Fibroblast of lung (primary cell): ENCODE measurements at regions not wholly inside any gene's neighbourhood (a gene's known extent, or its start where the extent isn't known, plus 50 kb on each side); places are given as distances from the start of the nearest gene placed in this dataset.
"Not testable (repeated sequence)": the region's sequence is repeated elsewhere in the genome, so short reads cannot be mapped to it uniquely, and the experiment has no call there.

Experiments used
- DNase-seq, 2 donors: peaks; one replicate each; pipeline versions ENCODE4 v3.0.0 to v3.0.0-alpha.2; 2010; ENCODE audit warnings: low read depth in 2 of 2
- H2AFZ ChIP-seq: 2 replicates; pipeline ENCODE4 v1.5.1; 2012; ENCODE audit warnings: low read length, control low read depth, inconsistent platforms
- H3K27ac ChIP-seq: 2 replicates; pipeline ENCODE4 v1.5.1; 2011; ENCODE audit warnings: low read length, control low read depth; ENCODE audit not compliant: insufficient read depth
- H3K27me3 ChIP-seq: 2 replicates; pipeline ENCODE4 v1.5.1; 2011; ENCODE audit warnings: mild to moderate bottlenecking, low read length; ENCODE audit not compliant: control insufficient read depth, insufficient read depth
- H3K36me3 ChIP-seq: 2 replicates; pipeline ENCODE4 v1.5.1; 2011; ENCODE audit warnings: low read length; ENCODE audit not compliant: control insufficient read depth, insufficient read depth
- H3K4me1 ChIP-seq: 2 replicates; pipeline ENCODE4 v1.5.1; 2011; ENCODE audit warnings: low read length; ENCODE audit not compliant: control insufficient read depth, insufficient read depth; ENCODE audit errors: extremely low read depth
- H3K4me2 ChIP-seq: 2 replicates; pipeline ENCODE4 v1.5.1; 2011; ENCODE audit warnings: low read length, control low read depth; ENCODE audit not compliant: insufficient read depth; ENCODE audit errors: extremely low read depth
- H3K4me3 ChIP-seq, 4 experiments: fragments of 200-600 bp in 1 of 4; sonication (generic) in 1 of 4; replicated peaks in 1 of 4; 2 replicates each; pipeline ENCODE4 v1.5.1; 2011 to 2016; ENCODE audit warnings: low read length in 4 of 4, low read depth in 3 of 4, mild to moderate bottlenecking in 3 of 4, control low read depth in 2 of 4, inconsistent platforms in 1 of 4, mixed read lengths in 1 of 4; ENCODE audit not compliant: insufficient read depth in 1 of 4; ENCODE audit errors: control extremely low read depth in 1 of 4
- H3K79me2 ChIP-seq: 2 replicates; pipeline ENCODE4 v1.5.1; 2012; ENCODE audit warnings: mild to moderate bottlenecking, low read length, inconsistent platforms; ENCODE audit not compliant: control insufficient read depth, insufficient read depth
- H3K9ac ChIP-seq: 2 replicates; pipeline ENCODE4 v1.5.1; 2011; ENCODE audit warnings: mild to moderate bottlenecking, low read length, control low read depth; ENCODE audit not compliant: insufficient read depth
- H3K9me3 ChIP-seq: 2 replicates; pipeline ENCODE4 v1.5.1; 2012; ENCODE audit warnings: low read depth, low read length; ENCODE audit not compliant: control insufficient read depth, insufficient read depth
- H4K20me1 ChIP-seq: 2 replicates; pipeline ENCODE4 v1.5.1; 2011; ENCODE audit warnings: low read length; ENCODE audit not compliant: control insufficient read depth, insufficient read depth; ENCODE audit errors: extremely low read depth
- EZH2 ChIP-seq: IDR thresholded peaks from 2 replicates; pipeline ENCODE4 v1.5.1; 2012; ENCODE audit warnings: low read length, control low read depth, mild to moderate bottlenecking; ENCODE audit errors: missing control alignments
- TF ChIP-seq, protein P1 (sequence below), 2 donors: IDR thresholded peaks in 1 of 2; conservative IDR thresholded peaks in 1 of 2; 1 replicate in 1 of 2; 2 replicates in 1 of 2; pipeline ENCODE4 v1.5.1; 2011 to 2012; ENCODE audit warnings: low read length in 2 of 2, control low read depth in 1 of 2, inconsistent platforms in 1 of 2, low read depth in 1 of 2, mild to moderate bottlenecking in 1 of 2

DNA sequence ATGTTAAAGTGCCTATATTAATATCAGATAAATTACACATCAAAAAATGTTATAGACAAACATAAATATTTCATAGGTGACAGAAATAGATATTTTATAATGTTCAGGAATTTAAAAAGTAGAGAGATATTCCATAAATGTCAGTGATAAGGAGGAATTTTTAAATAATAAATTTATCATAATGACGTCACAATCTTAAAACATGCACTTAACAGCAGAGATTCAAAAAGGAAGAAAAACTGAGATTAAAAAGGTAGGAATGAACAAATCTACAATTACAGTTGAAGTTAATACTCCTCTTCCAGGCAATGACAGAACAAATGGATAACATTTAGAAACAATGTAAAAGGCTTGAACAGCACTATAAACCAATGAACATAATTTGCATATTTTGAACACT lies 345.4 kb upstream of the NOX3 start:
- no peak overlapping the region for H3K4me3 ChIP-seq
- H3K36me3 ChIP-seq, result no peaks in the 10 kb centered on the region
- no peaks in the 10 kb centered on the region for H3K4me1 ChIP-seq
- H2AFZ ChIP-seq, result no peak overlapping the region
- no peak for DNase-seq
- no peak overlapping the region for H3K4me2 ChIP-seq
- H3K9ac ChIP-seq, result no peak overlapping the region
- H3K79me2 ChIP-seq, result no peaks in the 10 kb centered on the region
- no peaks in the 10 kb centered on the region for H4K20me1 ChIP-seq
- H3K27ac ChIP-seq, result no peak overlapping the region
- TF ChIP-seq, protein P1, sequence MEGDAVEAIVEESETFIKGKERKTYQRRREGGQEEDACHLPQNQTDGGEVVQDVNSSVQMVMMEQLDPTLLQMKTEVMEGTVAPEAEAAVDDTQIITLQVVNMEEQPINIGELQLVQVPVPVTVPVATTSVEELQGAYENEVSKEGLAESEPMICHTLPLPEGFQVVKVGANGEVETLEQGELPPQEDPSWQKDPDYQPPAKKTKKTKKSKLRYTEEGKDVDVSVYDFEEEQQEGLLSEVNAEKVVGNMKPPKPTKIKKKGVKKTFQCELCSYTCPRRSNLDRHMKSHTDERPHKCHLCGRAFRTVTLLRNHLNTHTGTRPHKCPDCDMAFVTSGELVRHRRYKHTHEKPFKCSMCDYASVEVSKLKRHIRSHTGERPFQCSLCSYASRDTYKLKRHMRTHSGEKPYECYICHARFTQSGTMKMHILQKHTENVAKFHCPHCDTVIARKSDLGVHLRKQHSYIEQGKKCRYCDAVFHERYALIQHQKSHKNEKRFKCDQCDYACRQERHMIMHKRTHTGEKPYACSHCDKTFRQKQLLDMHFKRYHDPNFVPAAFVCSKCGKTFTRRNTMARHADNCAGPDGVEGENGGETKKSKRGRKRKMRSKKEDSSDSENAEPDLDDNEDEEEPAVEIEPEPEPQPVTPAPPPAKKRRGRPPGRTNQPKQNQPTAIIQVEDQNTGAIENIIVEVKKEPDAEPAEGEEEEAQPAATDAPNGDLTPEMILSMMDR (conservative IDR thresholded peaks at IDR 0.05 in 1 of 2, IDR thresholded peaks at IDR 0.05 in 1 of 2; ENCODE audit: low read depth in 1 of 2, low read length in 2 of 2), result no peak
- TF ChIP-seq EZH2, result no peak
- no peaks in the 10 kb centered on the region for H3K9me3 ChIP-seq
- no peaks in the 10 kb centered on the region for H3K27me3 ChIP-seq

DNA sequence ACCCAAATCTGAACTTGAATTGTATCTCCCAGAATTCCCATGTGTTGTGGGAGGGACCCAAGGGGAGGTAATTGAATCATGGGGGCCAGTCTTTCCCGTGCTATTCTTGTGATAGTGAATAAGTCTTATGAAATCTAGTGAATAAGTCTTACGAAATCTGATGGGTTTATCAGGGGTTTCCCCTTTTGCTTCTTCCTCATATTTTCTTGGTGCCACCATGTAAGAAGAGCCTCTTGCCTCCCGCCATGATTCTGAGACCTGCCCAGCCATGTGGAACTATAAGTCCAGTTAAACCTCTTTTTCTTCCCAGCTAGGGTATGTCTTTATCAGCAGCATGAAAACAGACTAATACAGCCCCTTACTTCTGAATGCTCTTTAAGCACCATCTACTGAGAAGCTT lies 343.2 kb upstream of the NOX3 start:
- H3K79me2 ChIP-seq, DNase-seq, H3K9ac ChIP-seq, H3K4me1 ChIP-seq, H3K9me3 ChIP-seq, H2AFZ ChIP-seq, H3K4me2 ChIP-seq, H4K20me1 ChIP-seq, H3K36me3 ChIP-seq, H3K4me3 ChIP-seq, H3K27ac ChIP-seq, H3K27me3 ChIP-seq: not testable (repeated sequence)

DNA sequence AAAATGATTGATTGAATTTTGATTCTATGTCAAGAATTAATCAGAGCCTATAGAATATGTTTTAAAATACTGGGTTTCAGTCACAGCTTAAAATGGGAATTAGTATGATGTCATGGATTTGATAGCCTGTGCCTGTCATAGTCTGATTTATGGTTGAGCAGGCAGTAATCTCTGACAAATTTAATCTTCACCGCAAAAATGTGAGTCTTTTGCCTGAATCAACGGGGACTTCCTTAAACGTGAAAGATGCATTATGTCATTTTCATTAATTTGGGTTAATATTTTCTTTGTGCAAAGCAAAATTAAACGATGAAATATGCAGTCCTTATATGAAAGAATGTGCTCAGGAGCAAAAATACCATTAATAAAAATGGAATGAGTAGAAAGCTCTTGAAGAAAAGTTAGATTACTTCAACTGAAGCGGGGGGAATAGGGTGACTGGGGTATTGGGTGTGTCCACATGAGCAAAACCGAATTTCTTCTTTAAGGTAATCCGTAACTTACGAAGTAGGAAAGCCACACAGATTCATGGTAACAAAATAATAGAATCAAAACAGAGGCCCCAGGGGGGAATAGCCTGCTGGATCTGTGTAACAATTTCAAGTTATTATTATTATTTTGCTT lies 339.6 kb upstream of the NOX3 start:
- H3K4me3 ChIP-seq, result no peak overlapping the region
- no peaks in the 10 kb centered on the region for H3K9me3 ChIP-seq
- no peak overlapping the region for H3K27ac ChIP-seq
- H3K9ac ChIP-seq, result no peak overlapping the region
- no peak overlapping the region for H3K4me2 ChIP-seq
- no peaks in the 10 kb centered on the region for H3K27me3 ChIP-seq
- H3K4me1 ChIP-seq, result no peaks in the 10 kb centered on the region
- no peaks in the 10 kb centered on the region for H3K36me3 ChIP-seq
- H3K79me2 ChIP-seq, result no peaks in the 10 kb centered on the region
- H4K20me1 ChIP-seq, result no peaks in the 10 kb centered on the region
- peak in 1 of 2 donors; percentile 74 for DNase-seq
- TF ChIP-seq EZH2, result no peak
- TF ChIP-seq, protein P1 (conservative IDR thresholded peaks at IDR 0.05 in 1 of 2, IDR thresholded peaks at IDR 0.05 in 1 of 2; ENCODE audit: low read depth in 1 of 2, low read length in 2 of 2), result no peak
- H2AFZ ChIP-seq, result no peak overlapping the region
